K562 (cell line): ENCODE measurements at regions not wholly inside any gene's neighbourhood (a gene's known extent, or its start where the extent isn't known, plus 50 kb on each side); places are given as distances from the start of the nearest gene placed in this dataset.

ENCODE experiments used
- ATAC-seq: fragments of 200-7000 bp; cut with Tn5 transposase; 3 replicates; pipeline ENCODE4 v1.9.1; 2020; ENCODE audit warnings: moderate library complexity
- BruUV-seq: library from RNA; stranded (reverse); fragments of 400-500 nt; replicated peaks from 2 replicates; lab custom pipeline; 2021; lab: Mats Ljungman, UMichigan
- CTCF ChIA-PET: fragments of 300-600 bp; formaldehyde crosslinking; extraction: SDS; loops from one replicate; lab custom pipeline; 2021; ENCODE audit warnings: low intra/inter-chr PET ratio; lab: Yijun Ruan, JAX
- POLR2A ChIA-PET: fragments of 300-600, 350-650 bp; sonication (Branson Sonifier 250); formaldehyde crosslinking; extraction: SDS; loops from one replicate; lab custom pipeline; 2021; ENCODE audit warnings: antibody characterized with exemption, inconsistent platforms; lab: Yijun Ruan, JAX
- DNase-seq, 4 experiments: peaks; one replicate each; pipeline versions ENCODE4 v3.0.0 to v3.0.0-alpha.2; 2011 to 2018; ENCODE audit warnings: low spot score in 3 of 4, mixed read lengths in 3 of 4; ENCODE audit errors: extremely low read depth in 1 of 4
- FAIRE-seq: peaks from 2 replicates; lab custom pipeline; 2011; peaks lifted over from hg19 to GRCh38; lab: Jason Lieb, UNC
- H2AFZ ChIP-seq: 2 replicates; pipeline ENCODE4 v1.6.0; 2011; ENCODE audit warnings: low read depth, low read length, control low read depth, inconsistent platforms
- H3K27ac ChIP-seq: fragments of 200-600 bp; 3 replicates; pipeline ENCODE4 v1.8.0; 2011; ENCODE audit warnings: low read depth, mild to moderate bottlenecking, control low read depth, inconsistent platforms, low read length, moderate library complexity, mixed read lengths; ENCODE audit errors: extremely low read depth
- H3K27me3 ChIP-seq, 2 experiments: fragments of 300-600 bp in 1 of 2; 2 replicates in 1 of 2; 3 replicates in 1 of 2; pipeline versions ENCODE4 v1.6.0 to v1.8.0; 2011; ENCODE audit warnings: inconsistent platforms in 2 of 2, low read length in 2 of 2, mild to moderate bottlenecking in 1 of 2, mixed read lengths in 1 of 2, moderate library complexity in 1 of 2; ENCODE audit not compliant: control insufficient read depth in 2 of 2, insufficient read depth in 2 of 2
- H3K36me3 ChIP-seq: fragments of 300-600 bp; 3 replicates; pipeline ENCODE4 v1.8.0; 2011; ENCODE audit warnings: mild to moderate bottlenecking, low read length, inconsistent platforms; ENCODE audit not compliant: control insufficient read depth, insufficient read depth
- H3K4me1 ChIP-seq, 2 experiments: fragments of 200-600 bp in 1 of 2; replicated peaks in 1 of 2; 2 replicates in 1 of 2; 3 replicates in 1 of 2; pipeline versions ENCODE4 v1.5.1 to v1.8.0; 2011; ENCODE audit warnings: inconsistent platforms in 2 of 2, low read length in 2 of 2, mild to moderate bottlenecking in 1 of 2, mixed read lengths in 1 of 2, moderate library complexity in 1 of 2; ENCODE audit not compliant: control insufficient read depth in 2 of 2, insufficient read depth in 2 of 2
- H3K4me2 ChIP-seq: 2 replicates; pipeline ENCODE4 v1.6.1; 2011; ENCODE audit warnings: low read length, control low read depth, inconsistent platforms, mixed read lengths; ENCODE audit not compliant: insufficient read depth
- H3K4me3 ChIP-seq: fragments of 200-600 bp; sonication (generic), shearing (Covaris generic); 2 replicates; pipeline ENCODE4 v1.5.1; 2016; ENCODE audit warnings: control low read depth, inconsistent platforms
- H3K79me2 ChIP-seq: fragments of 200-600 bp; 3 replicates; pipeline ENCODE4 v1.8.0; 2011; ENCODE audit warnings: low read length, inconsistent platforms; ENCODE audit not compliant: control insufficient read depth, insufficient read depth
- H3K9ac ChIP-seq, 2 experiments: 2 replicates each; pipeline versions ENCODE4 v1.6.0 to v1.6.1; 2011; ENCODE audit warnings: low read depth in 2 of 2, low read length in 2 of 2, control low read depth in 1 of 2, inconsistent platforms in 1 of 2, mild to moderate bottlenecking in 1 of 2, mixed read lengths in 1 of 2; ENCODE audit not compliant: insufficient read depth in 1 of 2
- H3K9me1 ChIP-seq: one replicate; pipeline ENCODE4 v1.6.0; 2011; ENCODE audit warnings: inconsistent platforms, mild to moderate bottlenecking, low read length, moderate library complexity; ENCODE audit not compliant: control insufficient read depth, insufficient read depth
- H3K9me3 ChIP-seq: replicated peaks from 2 replicates; pipeline ENCODE4 v1.5.1; 2011; ENCODE audit warnings: low read depth, low read length, inconsistent platforms; ENCODE audit not compliant: control insufficient read depth, insufficient read depth
- H4K20me1 ChIP-seq: replicated peaks from 2 replicates; pipeline ENCODE4 v1.6.1; 2011; ENCODE audit warnings: low read length, inconsistent platforms, mixed read lengths; ENCODE audit not compliant: control insufficient read depth, insufficient read depth
- MLLT1 ChIP-seq, 2 experiments: fragments of 450-650 bp; IDR thresholded peaks; 2 replicates each; pipeline ENCODE4 v1.6.1; 2016
- MTA1 ChIP-seq: fragments of 450-650 bp; IDR thresholded peaks from 2 replicates; pipeline ENCODE4 v1.6.1; 2017; ENCODE audit warnings: borderline replicate concordance
- WGBS: fragments of 100-300 bp; shearing (Covaris generic); methylation state at CpG from one replicate; pipeline ENCODE4 v1.1.6; 2016; ENCODE audit warnings: low coverage, mixed read lengths; ENCODE audit not compliant: insufficient coverage; ENCODE audit errors: missing lambda C conversion rate; 5-methylcytosine and 5-hydroxymethylcytosine counted together
- in situ Hi-C: fragments of 300-500 bp; cut with MboI; formaldehyde crosslinking; loops from 4 replicates; pipeline ENCODE4 v1.15.0; 2018; ENCODE audit warnings: inconsistent platforms, mixed read lengths
- intact Hi-C: fragments of 100-400 bp; cut with micrococcal nuclease; formaldehyde crosslinking; loops from 2 replicates; pipeline ENCODE4 v1.14.2; 2022

GRCh38 chr2:56571074-56571473 lies 387.3 kb downstream of the CCDC85A start (continued):
- no peak for TF ChIP-seq MTA1

GRCh38 chr2:56576001-56576400 lies 392.2 kb downstream of the CCDC85A start:
- no peak for FAIRE-seq
- H3K79me2 ChIP-seq, result no peaks in the 10 kb centered on the region
- in situ Hi-C loops, result no loop called here

More at GRCh38 chr2:56576001-56576400, 392.2 kb downstream of the CCDC85A start:
- H3K9me3 ChIP-seq, result no peaks in the 10 kb centered on the region
- CTCF ChIA-PET, result no interaction called here
- POLR2A ChIA-PET, result no interaction called here
- H3K4me2 ChIP-seq, result no peak overlapping the region
- no peaks in the 10 kb centered on the region for H4K20me1 ChIP-seq
- no peaks in the 10 kb centered on the region for H3K4me1 ChIP-seq
- no peak overlapping the region for H3K4me3 ChIP-seq
- no peak for TF ChIP-seq MLLT1 (IDR thresholded peaks at IDR 0.05)
- no peak for ATAC-seq
- H3K27me3 ChIP-seq, result no peaks in the 10 kb centered on the region
- intact Hi-C loops, result no loop called here
- no peak overlapping the region for H2AFZ ChIP-seq
- H3K9me1 ChIP-seq, result no peaks in the 10 kb centered on the region
- no peak overlapping the region for H3K9ac ChIP-seq
- H3K36me3 ChIP-seq, result no peaks in the 10 kb centered on the region
- no peak for DNase-seq
- BruUV-seq, result no TSS peak
- no peak overlapping the region for H3K27ac ChIP-seq
- WGBS, result 0% methylated on average over 3 of the region's 3 CpGs
